Smooth muscle cell of the brain vasculature (primary cell): ENCODE measurements at regions not wholly inside any gene's neighbourhood (a gene's known extent, or its start where the extent isn't known, plus 50 kb on each side); places are given as distances from the start of the nearest gene placed in this dataset.
A peak's percentile ranks its signal among the peaks of the same experiment; 100 is the strongest.

Experiments
- DNase-seq: peaks from one replicate; pipeline ENCODE4 v3.0.0-alpha.2; 2012; ENCODE audit warnings: low read depth, low spot score

- no peak for DNase-seq
Observed at GRCh38 chr12:77406219-77406905, 341.0 kb upstream of the E2F7 start.

GRCh38 chr12:77402716-77403115 lies 337.3 kb upstream of the E2F7 start:
- DNase-seq: no peak

- DNase-seq: no peak
Observed at GRCh38 chr12:77401770-77402081, 336.4 kb upstream of the E2F7 start.

- DNase-seq: no peak
Observed at GRCh38 chr12:77401064-77401769, 335.8 kb upstream of the E2F7 start.

- DNase-seq: no peak
Observed at GRCh38 chr12:77392467-77393088, 327.2 kb upstream of the E2F7 start.

GRCh38 chr12:77388445-77389265 lies 323.3 kb upstream of the E2F7 start:
- DNase-seq: no peak

DNA sequence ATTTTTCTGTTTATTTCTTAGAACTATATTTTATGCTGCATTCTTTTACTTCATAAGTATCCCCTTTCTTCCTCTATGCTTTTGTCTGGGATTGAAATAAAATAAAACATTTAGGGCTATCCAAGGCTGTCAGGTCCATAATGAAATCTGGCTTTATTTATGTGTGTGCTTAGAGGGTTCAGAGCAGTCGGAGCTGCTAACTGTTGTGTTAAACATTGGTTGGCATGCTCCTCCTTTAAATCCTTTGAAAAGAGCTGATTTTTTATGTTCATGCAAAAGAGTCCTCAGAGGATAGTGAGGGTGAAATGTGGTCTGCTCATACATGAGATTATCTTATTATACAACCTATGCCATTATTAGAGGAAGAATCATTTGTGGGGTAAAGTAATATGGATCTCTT lies 322.3 kb upstream of the E2F7 start:
- no peak for DNase-seq

DNA sequence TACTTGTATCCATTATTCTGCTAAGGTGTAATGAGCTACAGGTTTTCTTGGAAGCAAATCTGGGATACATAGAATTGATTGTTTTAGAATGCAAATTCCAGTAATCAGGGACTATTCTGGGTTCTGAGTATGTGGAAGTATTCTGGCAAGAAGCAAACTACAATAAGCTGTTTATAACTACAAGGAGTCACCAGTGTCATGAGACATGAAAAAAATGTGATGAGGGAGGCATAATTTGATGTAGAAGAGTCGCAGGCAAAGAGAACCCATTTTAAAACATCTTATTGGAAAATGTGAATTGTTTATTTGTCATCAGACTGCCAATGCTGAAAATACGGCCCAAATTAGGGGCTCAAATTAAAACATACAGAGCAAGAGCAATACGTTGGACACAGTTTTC lies 321.8 kb upstream of the E2F7 start:
- DNase-seq: no peak

DNA sequence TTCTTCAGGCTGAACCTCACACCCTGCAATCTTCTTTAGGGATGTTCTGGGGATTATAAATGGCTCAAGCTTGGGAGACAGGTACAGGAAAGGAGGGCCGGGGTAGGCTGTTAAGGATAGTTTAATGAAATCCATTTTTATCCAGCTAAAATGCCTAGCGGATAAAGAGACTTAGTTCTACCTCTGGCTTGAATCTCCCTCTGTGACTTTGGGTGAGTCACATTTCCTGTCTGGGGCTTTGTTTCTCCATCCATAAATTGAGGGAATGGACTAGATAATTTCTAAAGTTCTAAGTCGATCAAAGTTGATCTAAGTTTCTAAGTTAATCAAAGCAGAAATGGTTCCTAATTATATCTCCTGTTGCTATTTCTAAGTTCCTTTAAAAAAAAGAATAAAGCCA lies 319.6 kb upstream of the E2F7 start:
- DNase-seq: no peak

DNA sequence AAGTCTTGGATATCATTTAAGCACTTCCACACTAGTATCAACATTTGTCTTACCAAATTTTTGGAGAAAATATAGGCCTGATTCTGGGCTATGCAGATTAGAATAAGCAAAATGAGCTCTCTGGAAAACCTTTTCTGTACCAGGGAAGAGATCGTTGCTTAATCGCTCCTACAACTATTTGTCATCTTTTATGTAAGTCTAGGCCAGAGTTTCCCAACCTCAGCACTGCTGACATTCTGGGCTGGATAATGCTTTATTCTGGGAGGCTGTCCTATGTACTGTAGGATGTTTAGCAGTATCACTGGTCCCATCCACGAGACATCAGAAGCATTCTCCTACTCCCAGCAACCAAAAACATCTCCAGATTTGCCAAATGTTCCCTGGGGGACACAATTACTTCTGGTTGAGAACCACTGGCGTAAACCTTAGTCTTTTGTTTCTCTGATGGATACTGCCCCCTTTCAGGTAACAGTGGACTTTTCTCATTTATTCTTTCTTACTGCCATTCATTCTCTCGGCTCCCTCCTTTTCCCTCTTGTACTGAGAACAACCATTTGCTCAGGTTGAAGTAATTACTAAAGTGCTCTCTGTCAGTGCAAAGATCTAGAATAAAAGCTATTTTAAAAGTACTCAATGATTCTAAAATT lies 316.9 kb upstream of the E2F7 start:
- no peak for DNase-seq

DNA sequence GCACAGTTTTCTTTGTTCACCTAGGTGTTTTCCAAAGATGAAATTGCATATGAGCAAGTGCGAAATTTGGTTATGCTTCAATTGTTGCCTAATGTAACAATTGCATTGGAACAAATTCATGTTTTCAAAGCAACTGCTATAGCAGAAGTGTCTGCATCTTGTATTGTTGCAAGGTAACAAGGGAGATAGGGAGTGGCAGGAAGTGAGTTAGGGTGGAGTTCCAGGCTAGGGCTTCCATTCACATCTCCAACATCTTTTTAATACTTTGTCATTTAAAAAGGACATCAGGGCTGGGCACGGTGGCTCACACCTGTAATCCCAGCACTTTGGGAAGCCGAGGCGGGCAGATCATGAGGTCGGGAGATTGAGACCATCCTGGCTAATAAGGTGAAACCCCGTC lies 312.3 kb upstream of the E2F7 start:
- no peak for DNase-seq

DNA sequence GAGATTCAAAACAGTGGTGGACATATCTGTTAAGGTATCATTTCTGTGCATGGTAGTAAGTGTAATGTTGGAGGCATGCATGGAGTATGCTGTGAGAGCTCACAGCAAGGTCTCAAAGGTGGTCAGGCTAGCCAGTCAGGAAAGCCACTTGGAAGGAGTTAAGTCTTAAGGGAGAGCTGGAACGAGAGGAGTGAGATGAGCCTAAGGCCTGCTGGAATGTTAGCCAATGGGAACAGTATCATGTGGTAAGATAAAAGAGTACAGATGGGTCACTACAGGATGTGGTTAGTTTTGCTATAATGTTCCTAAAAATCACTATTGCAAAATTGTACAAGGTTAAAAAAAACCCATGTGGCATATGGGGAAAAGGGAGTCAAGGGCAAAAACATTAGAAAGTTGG lies 311.7 kb upstream of the E2F7 start:
- DNase-seq: no peak

DNA sequence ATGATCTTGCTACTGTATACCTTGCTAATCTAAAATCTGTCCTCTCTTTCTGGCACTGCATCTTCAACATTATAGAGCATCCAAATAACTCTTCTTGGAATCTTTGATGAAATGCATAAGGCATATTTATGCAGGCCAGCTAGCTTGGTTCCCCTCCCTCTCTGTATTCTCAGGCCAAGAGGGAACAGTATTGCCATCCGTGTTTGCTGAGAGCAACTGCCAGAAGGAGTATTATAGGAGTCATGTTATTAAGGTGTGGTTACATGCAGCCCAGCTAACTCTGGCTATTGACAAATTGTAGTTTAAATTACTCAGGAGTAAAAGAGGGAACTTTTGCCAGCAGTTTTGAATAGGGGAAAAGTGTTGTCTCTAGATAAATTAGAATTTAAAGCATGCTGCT lies 309.3 kb upstream of the E2F7 start:
- no peak for DNase-seq

DNA sequence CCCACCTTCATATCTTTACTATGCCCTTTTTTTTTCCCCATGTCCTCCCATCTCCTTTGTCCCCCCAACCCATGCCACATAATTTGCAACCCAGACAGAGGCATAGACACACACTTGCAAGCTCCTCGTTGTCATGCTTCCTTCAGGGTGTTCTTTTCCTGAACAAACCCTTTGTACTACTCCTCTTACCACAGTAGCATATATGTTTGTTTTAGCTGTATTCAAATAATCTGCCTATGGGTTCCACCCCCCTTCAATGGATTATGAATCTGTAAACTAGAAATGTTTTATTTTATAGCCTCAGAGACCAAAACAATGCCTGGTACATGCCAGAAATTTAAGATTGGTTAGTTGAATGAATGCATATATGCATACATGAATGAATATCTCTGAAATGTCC lies 307.1 kb upstream of the E2F7 start:
- no peak for DNase-seq

GRCh38 chr12:77372026-77372425 lies 306.7 kb upstream of the E2F7 start:
- DNase-seq: no peak

DNA sequence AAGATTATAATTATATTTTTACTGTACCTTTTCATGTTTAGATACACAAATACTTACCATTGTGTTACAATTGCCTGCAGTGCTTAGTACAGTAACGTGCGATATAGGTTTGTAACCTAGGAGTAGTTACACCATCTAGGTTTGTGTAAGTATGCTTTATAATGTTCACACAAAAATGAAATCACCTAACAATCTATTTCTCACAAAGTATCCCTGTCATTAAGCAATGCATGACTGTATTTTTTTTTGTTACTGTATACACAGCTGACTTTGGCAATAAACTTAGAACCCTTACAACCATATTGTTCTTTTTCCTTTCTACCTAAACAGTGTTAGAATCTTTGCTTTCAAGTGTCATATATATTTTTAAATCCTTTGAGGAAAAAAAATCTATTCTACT lies 303.0 kb upstream of the E2F7 start:
- no peak for DNase-seq

DNA sequence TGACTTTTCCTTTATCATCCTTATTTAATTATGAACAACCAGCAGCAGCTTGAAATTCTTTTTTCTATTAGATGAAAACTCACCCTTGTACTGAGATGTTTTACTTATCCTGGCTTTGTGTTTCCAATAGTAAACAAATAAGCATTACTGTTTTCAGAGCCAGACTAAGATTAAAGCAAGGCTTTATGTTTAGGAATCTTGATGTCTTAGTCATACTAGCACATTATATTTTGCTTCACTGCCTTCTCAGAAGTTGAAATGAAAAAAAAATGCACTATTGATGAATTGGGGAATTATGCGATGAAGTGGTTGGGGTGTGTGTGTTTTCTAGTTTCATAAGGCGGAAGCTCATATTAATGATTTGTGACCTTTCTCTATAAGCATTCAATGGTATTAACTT lies 301.2 kb upstream of the E2F7 start:
- no peak for DNase-seq

GRCh38 chr12:77364400-77364799 lies 299.0 kb upstream of the E2F7 start:
- no peak for DNase-seq

DNA sequence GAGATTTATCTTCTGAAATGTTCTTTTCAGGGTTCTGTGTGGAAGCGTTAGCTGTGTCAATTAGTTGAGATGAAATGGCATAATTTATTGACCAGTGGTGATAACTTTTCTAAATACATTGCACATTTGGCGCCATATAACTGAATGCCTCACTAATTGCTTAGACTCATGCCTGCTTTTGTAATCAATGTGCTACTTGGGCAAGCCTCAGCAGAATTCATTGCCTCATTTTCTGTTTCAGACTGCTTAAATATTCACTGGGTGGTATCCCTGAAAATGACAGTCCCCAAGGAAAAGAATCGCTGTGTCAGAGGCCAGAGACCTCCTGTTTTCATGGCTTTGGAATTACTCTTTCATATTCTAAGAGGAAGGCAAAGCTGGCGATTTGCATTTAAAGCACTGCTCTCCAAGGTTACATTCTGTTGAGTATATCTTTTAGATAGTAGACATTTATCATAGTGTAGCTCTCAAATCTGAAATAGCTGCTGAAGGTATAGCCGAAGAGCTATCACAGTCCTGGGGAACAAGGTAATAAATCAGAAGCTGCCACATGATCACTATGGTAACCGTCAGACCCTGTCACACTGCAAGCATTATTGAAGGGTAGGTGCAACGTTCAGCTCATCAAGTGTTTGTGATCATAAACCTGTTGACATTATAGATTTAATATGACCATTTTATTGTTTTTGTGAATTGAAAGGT lies 297.3 kb upstream of the E2F7 start:
- no peak for DNase-seq

GRCh38 chr12:77357655-77358054 lies 292.3 kb upstream of the E2F7 start:
- DNase-seq: no peak

GRCh38 chr12:77354766-77355362 lies 289.5 kb upstream of the E2F7 start:
- DNase-seq: peak; percentile 20
